Body of pancreas (tissue), 4 donors: ENCODE measurements at regions not wholly inside any gene's neighbourhood (a gene's known extent, or its start where the extent isn't known, plus 50 kb on each side); places are given as distances from the start of the nearest gene placed in this dataset.

ENCODE experiments used
- POLR2A ChIP-seq, 3 donors: fragments of 450-650 bp; IDR thresholded peaks; one replicate each; pipeline ENCODE4 v1.6.1; 2016; ENCODE audit warnings: antibody characterized with exemption in 3 of 3, mild to moderate bottlenecking in 2 of 3
- TF ChIP-seq, protein P1 (sequence below), 7 experiments: fragments of 450-650 bp in 4 of 7; fragments of 200-600 bp in 3 of 7; sonication (generic) in 3 of 7; IDR thresholded peaks; one replicate each; pipeline ENCODE4 v1.5.1; 2016 to 2019; ENCODE audit warnings: antibody characterized with exemption in 7 of 7

DNA sequence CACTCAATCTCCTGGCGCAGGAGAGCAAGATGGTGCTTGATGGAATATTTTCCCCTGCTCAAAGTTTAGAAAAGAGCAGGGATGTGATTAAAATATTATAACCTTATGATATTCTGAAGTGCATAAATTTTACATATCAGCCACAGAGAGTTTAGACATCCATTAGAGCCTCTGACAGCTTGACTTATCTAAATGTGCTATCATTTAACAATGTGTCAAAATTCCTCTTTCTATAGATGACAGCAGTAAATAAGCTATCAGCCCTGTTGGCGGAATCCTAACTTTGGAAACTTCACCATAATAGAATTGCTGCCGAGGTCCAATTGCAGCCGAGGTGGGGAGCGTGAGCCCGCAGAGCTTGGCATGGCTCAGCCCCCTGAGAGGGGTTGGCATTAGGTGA, 117.7 kb upstream of the MYL2 start:
- TF ChIP-seq, protein P1, sequence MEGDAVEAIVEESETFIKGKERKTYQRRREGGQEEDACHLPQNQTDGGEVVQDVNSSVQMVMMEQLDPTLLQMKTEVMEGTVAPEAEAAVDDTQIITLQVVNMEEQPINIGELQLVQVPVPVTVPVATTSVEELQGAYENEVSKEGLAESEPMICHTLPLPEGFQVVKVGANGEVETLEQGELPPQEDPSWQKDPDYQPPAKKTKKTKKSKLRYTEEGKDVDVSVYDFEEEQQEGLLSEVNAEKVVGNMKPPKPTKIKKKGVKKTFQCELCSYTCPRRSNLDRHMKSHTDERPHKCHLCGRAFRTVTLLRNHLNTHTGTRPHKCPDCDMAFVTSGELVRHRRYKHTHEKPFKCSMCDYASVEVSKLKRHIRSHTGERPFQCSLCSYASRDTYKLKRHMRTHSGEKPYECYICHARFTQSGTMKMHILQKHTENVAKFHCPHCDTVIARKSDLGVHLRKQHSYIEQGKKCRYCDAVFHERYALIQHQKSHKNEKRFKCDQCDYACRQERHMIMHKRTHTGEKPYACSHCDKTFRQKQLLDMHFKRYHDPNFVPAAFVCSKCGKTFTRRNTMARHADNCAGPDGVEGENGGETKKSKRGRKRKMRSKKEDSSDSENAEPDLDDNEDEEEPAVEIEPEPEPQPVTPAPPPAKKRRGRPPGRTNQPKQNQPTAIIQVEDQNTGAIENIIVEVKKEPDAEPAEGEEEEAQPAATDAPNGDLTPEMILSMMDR (IDR thresholded peaks at IDR 0.05): no peak
- TF ChIP-seq POLR2A (IDR thresholded peaks at IDR 0.05): no peak
